ENCODE measurements at regions not wholly inside any gene's neighbourhood (a gene's known extent, or its start where the extent isn't known, plus 50 kb on each side); places are given as distances from the start of the nearest gene placed in this dataset.

- TF ChIP-seq, protein P1, sequence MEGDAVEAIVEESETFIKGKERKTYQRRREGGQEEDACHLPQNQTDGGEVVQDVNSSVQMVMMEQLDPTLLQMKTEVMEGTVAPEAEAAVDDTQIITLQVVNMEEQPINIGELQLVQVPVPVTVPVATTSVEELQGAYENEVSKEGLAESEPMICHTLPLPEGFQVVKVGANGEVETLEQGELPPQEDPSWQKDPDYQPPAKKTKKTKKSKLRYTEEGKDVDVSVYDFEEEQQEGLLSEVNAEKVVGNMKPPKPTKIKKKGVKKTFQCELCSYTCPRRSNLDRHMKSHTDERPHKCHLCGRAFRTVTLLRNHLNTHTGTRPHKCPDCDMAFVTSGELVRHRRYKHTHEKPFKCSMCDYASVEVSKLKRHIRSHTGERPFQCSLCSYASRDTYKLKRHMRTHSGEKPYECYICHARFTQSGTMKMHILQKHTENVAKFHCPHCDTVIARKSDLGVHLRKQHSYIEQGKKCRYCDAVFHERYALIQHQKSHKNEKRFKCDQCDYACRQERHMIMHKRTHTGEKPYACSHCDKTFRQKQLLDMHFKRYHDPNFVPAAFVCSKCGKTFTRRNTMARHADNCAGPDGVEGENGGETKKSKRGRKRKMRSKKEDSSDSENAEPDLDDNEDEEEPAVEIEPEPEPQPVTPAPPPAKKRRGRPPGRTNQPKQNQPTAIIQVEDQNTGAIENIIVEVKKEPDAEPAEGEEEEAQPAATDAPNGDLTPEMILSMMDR (IDR thresholded peaks at IDR 0.05) = no peak
- no peak for TF ChIP-seq ZFX (IDR thresholded peaks at IDR 0.05; ENCODE audit: borderline replicate concordance)
Observed at GRCh38 chr20:1786486-1786885, 108.7 kb upstream of the SIRPA start.
